Smooth muscle cell (in vitro differentiated cells): ENCODE measurements at regions not wholly inside any gene's neighbourhood (a gene's known extent, or its start where the extent isn't known, plus 50 kb on each side); places are given as distances from the start of the nearest gene placed in this dataset.

Experiments used
- DNase-seq: peaks from one replicate; lab custom pipeline; 2025; ENCODE audit not compliant: unreplicated experiment; lab: John Stamatoyannopoulos, UW
- H2AFZ ChIP-seq: fragments of 200-600 bp; sonication (generic); 2 replicates; pipeline ENCODE4 v1.6.0; 2016; ENCODE audit warnings: antibody characterized with exemption, low read depth, mild to moderate bottlenecking
- H3F3A ChIP-seq: fragments of 200-600 bp; sonication (generic); 2 replicates; pipeline ENCODE4 v1.6.0; 2017; ENCODE audit warnings: antibody characterized with exemption, low read depth
- H3K27ac ChIP-seq: fragments of 200-600 bp; sonication (generic); 2 replicates; pipeline ENCODE4 v1.5.1; 2016; ENCODE audit warnings: low read depth, mild to moderate bottlenecking
- H3K27me3 ChIP-seq: fragments of 200-600 bp; sonication (generic); 2 replicates; pipeline ENCODE4 v1.6.1; 2016; ENCODE audit warnings: low read depth, mild to moderate bottlenecking
- H3K36me3 ChIP-seq: fragments of 200-600 bp; sonication (generic); 2 replicates; pipeline ENCODE4 v1.5.1; 2016; ENCODE audit warnings: low read depth
- H3K4me1 ChIP-seq: fragments of 200-600 bp; sonication (generic); 2 replicates; pipeline ENCODE4 v1.5.1; 2016; ENCODE audit warnings: low read depth
- H3K4me2 ChIP-seq: fragments of 200-600 bp; sonication (generic); 2 replicates; pipeline ENCODE4 v1.6.0; 2016; ENCODE audit warnings: mild to moderate bottlenecking
- H3K4me3 ChIP-seq: fragments of 200-600 bp; sonication (generic); 2 replicates; pipeline ENCODE4 v1.5.1; 2016; ENCODE audit warnings: mild to moderate bottlenecking
- H3K79me2 ChIP-seq: fragments of 200-600 bp; sonication (generic); 2 replicates; pipeline ENCODE4 v1.6.0; 2016; ENCODE audit warnings: low read depth, mild to moderate bottlenecking
- H3K9ac ChIP-seq: fragments of 200-600 bp; sonication (generic); 2 replicates; pipeline ENCODE4 v1.6.0; 2016; ENCODE audit warnings: low read depth
- H3K9me3 ChIP-seq: fragments of 200-600 bp; sonication (generic); replicated peaks from 2 replicates; pipeline ENCODE4 v1.5.1; 2016; ENCODE audit warnings: low read depth
- H4K20me1 ChIP-seq: fragments of 200-600 bp; sonication (generic); 2 replicates; pipeline ENCODE4 v1.6.0; 2016; ENCODE audit warnings: low read depth
- CTCF ChIP-seq: fragments of 200-600 bp; sonication (generic); IDR thresholded peaks from 2 replicates; pipeline ENCODE4 v1.5.1; 2017; ENCODE audit warnings: borderline replicate concordance, mild to moderate bottlenecking, antibody characterized with exemption; ENCODE audit not compliant: insufficient read depth, poor library complexity, severe bottlenecking
- WGBS: methylation state at CpG from one replicate; pipeline ENCODE4 v1.1.7; 2016; ENCODE audit warnings: low lambda C conversion rate; 5-methylcytosine and 5-hydroxymethylcytosine counted together

- H3K36me3 ChIP-seq = no peaks in the 10 kb centered on the region
- no peak for TF ChIP-seq CTCF
- no peak overlapping the region for H3K4me2 ChIP-seq
- H3K4me3 ChIP-seq = no peak overlapping the region
- H3K27me3 ChIP-seq = peaks cover 16% of the 10 kb centered on the region
- H3K4me1 ChIP-seq = no peaks in the 10 kb centered on the region
- no peaks in the 10 kb centered on the region for H4K20me1 ChIP-seq
- H2AFZ ChIP-seq = no peak overlapping the region
- no peaks in the 10 kb centered on the region for H3F3A ChIP-seq
- no peaks in the 10 kb centered on the region for H3K79me2 ChIP-seq
- no peak for DNase-seq
- H3K27ac ChIP-seq = no peak overlapping the region
- no peak overlapping the region for H3K9ac ChIP-seq
- 81% methylated on average over 4 of the region's 4 CpGs for WGBS
- no peaks in the 10 kb centered on the region for H3K9me3 ChIP-seq
Measured at GRCh38 chr4:3673176-3673575, 93.0 kb upstream of the ADRA2C start.

- Histone ChIP-seq H3K9me3 (peaks cover under 1% of the 10 kb centered on the region), H2AFZ (no peak overlapping the region), H3K36me3 (no peaks in the 10 kb centered on the region), H3F3A (no peaks in the 10 kb centered on the region), H3K4me3 (no peak overlapping the region), H3K27me3 (peaks cover 15% of the 10 kb centered on the region), H3K27ac (no peak overlapping the region), H3K79me2 (no peaks in the 10 kb centered on the region), H4K20me1 (no peaks in the 10 kb centered on the region), H3K4me1 (no peaks in the 10 kb centered on the region), H3K9ac (no peak overlapping the region), H3K4me2 (no peak overlapping the region)
- no peak for DNase-seq
- 98% methylated on average over 3 of the region's 3 CpGs for WGBS
- TF ChIP-seq CTCF = no peak
Measured at GRCh38 chr4:3672465-3672831, 93.7 kb upstream of the ADRA2C start.

- H3K36me3 ChIP-seq = no peaks in the 10 kb centered on the region
- peaks cover 10% of the 10 kb centered on the region for H3K27me3 ChIP-seq
- no peak overlapping the region for H3K27ac ChIP-seq
- WGBS = 78% methylated on average over 12 of the region's 12 CpGs
- no peaks in the 10 kb centered on the region for H4K20me1 ChIP-seq
- no peak for TF ChIP-seq CTCF
- H3K4me2 ChIP-seq = no peak overlapping the region
- no peak overlapping the region for H2AFZ ChIP-seq
- no peaks in the 10 kb centered on the region for H3F3A ChIP-seq
- peaks cover 5% of the 10 kb centered on the region for H3K9me3 ChIP-seq
- H3K79me2 ChIP-seq = no peaks in the 10 kb centered on the region
- H3K9ac ChIP-seq = no peak overlapping the region
- no peak for DNase-seq
- H3K4me3 ChIP-seq = no peak overlapping the region
- no peaks in the 10 kb centered on the region for H3K4me1 ChIP-seq
Measured at GRCh38 chr4:3671571-3672464, 94.4 kb upstream of the ADRA2C start.
